ENCODE measurements at regions not wholly inside any gene's neighbourhood (a gene's known extent, or its start where the extent isn't known, plus 50 kb on each side); places are given as distances from the start of the nearest gene placed in this dataset.

- DNase-seq (ENCODE audit: low read depth in 2 of 2): no peak
Measured at GRCh38 chr11:10641912-10642697, 51.5 kb downstream of the IRAG1 start.

- no peak for DNase-seq (ENCODE audit: low read depth in 2 of 2)
Measured at GRCh38 chr11:10641177-10641911, 52.2 kb downstream of the IRAG1 start.

- DNase-seq (ENCODE audit: low read depth in 2 of 2): no peak
Measured at GRCh38 chr11:10640308-10640707, 53.2 kb downstream of the IRAG1 start.

- DNase-seq (ENCODE audit: low read depth in 2 of 2): no peak
Measured at GRCh38 chr11:10639350-10639749, 54.2 kb downstream of the IRAG1 start.

GRCh38 chr11:10638316-10638925 lies 55.1 kb downstream of the IRAG1 start:
- peak in 1 of 2 experiments; percentile 13 for DNase-seq (ENCODE audit: low read depth in 2 of 2)

GRCh38 chr11:10637731-10638151 lies 55.8 kb downstream of the IRAG1 start:
- no peak for DNase-seq (ENCODE audit: low read depth in 2 of 2)

- DNase-seq (ENCODE audit: low read depth in 2 of 2): no peak
Measured at GRCh38 chr11:10634407-10634806, 59.1 kb downstream of the IRAG1 start.

GRCh38 chr11:10633261-10633660 lies 60.3 kb downstream of the IRAG1 start:
- DNase-seq (ENCODE audit: low read depth in 2 of 2): no peak

GRCh38 chr11:10632483-10632882 lies 61.1 kb downstream of the IRAG1 start:
- no peak for DNase-seq (ENCODE audit: low read depth in 2 of 2)

- no peak for DNase-seq (ENCODE audit: low read depth in 2 of 2)
Measured at GRCh38 chr11:10631761-10632160, 61.8 kb downstream of the IRAG1 start.

GRCh38 chr11:10629411-10630002 lies 61.0 kb upstream of the LYVE1 start:
- no peak for DNase-seq (ENCODE audit: low read depth in 2 of 2)

- DNase-seq (ENCODE audit: low read depth in 2 of 2): no peak
Measured at GRCh38 chr11:10628508-10629236, 60.2 kb upstream of the LYVE1 start.

- no peak for DNase-seq (ENCODE audit: low read depth in 2 of 2)
Measured at GRCh38 chr11:10627816-10628215, 59.4 kb upstream of the LYVE1 start.

GRCh38 chr11:10627291-10627690 lies 58.8 kb upstream of the LYVE1 start:
- no peak for DNase-seq (ENCODE audit: low read depth in 2 of 2)

- DNase-seq (ENCODE audit: low read depth in 2 of 2): no peak
Measured at GRCh38 chr11:10625982-10626311, 57.5 kb upstream of the LYVE1 start.

- no peak for DNase-seq (ENCODE audit: low read depth in 2 of 2)
Measured at GRCh38 chr11:10625281-10625981, 57.0 kb upstream of the LYVE1 start.

GRCh38 chr11:10623797-10624761 lies 55.6 kb upstream of the LYVE1 start:
- no peak for DNase-seq (ENCODE audit: low read depth in 2 of 2)

GRCh38 chr11:10622957-10623791 lies 54.7 kb upstream of the LYVE1 start:
- DNase-seq (ENCODE audit: low read depth in 2 of 2): no peak

GRCh38 chr11:10622108-10622507 lies 53.6 kb upstream of the LYVE1 start:
- no peak for DNase-seq (ENCODE audit: low read depth in 2 of 2)

Data from fibroblast of skin of left quadriceps (primary cell).